HCT116 (cell line): ENCODE measurements at regions not wholly inside any gene's neighbourhood (a gene's known extent, or its start where the extent isn't known, plus 50 kb on each side); places are given as distances from the start of the nearest gene placed in this dataset.

Experiments
- ATAC-seq: fragments of 200-7000 bp; cut with Tn5 transposase; 2 replicates; pipeline ENCODE4 v1.9.1; 2020; ENCODE audit warnings: mild to moderate bottlenecking, moderate library complexity
- BruUV-seq: library from RNA; stranded (reverse); fragments of 400-500 nt; replicated peaks from 2 replicates; lab custom pipeline; 2021; lab: Mats Ljungman, UMichigan
- CTCF ChIA-PET: fragments of 300-600 bp; sonication (Branson Sonifier 250); formaldehyde crosslinking; loops from one replicate; lab custom pipeline; 2021; ENCODE audit warnings: antibody characterized with exemption; lab: Charles Lee
- POLR2A ChIA-PET: fragments of 300-600, 350-600 bp; sonication (Branson Sonifier 250); formaldehyde crosslinking; loops from one replicate; lab custom pipeline; 2021; ENCODE audit warnings: antibody characterized with exemption; lab: Charles Lee
- RAD21 ChIA-PET, 2 experiments: fragments of 300-600 bp; sonication (Branson Sonifier 250); formaldehyde crosslinking; loops; one replicate each; lab custom pipeline; 2023; ENCODE audit warnings: low total read pairs in 2 of 2; ENCODE audit not compliant: uncharacterized antibody in 2 of 2, unreplicated experiment in 2 of 2, low non-redundant PET in 1 of 2; lab: Charles Lee
- DNase-seq: peaks from one replicate; pipeline ENCODE4 v3.0.0-alpha.2; 2010; ENCODE audit warnings: low read depth, low spot score
- H2AFZ ChIP-seq: fragments of 200-600 bp; shearing (Covaris generic), sonication (generic); 2 replicates; pipeline ENCODE4 v1.6.1; 2017; ENCODE audit warnings: low read depth, mixed run types, mixed read lengths, antibody characterized with exemption, low read length; ENCODE audit not compliant: poor library complexity, severe bottlenecking
- H3K27ac ChIP-seq: 2 replicates; pipeline ENCODE4 v1.5.1; 2012; ENCODE audit warnings: low read depth, low read length
- H3K27me3 ChIP-seq: fragments of 200-600 bp; sonication (generic); 2 replicates; pipeline ENCODE4 v1.6.1; 2016; ENCODE audit warnings: mixed run types, low read length, mixed read lengths; ENCODE audit not compliant: insufficient read depth
- H3K36me3 ChIP-seq, 2 experiments: fragments of 200-500 bp in 1 of 2; fragments of 200-600 bp in 1 of 2; sonication (Bioruptor generic) in 1 of 2; sonication (generic) in 1 of 2; 2 replicates each; pipeline versions ENCODE4 v1.5.1 to v1.6.1; 2014 to 2016; ENCODE audit warnings: low read length in 2 of 2, inconsistent platforms in 1 of 2, mixed read lengths in 1 of 2, mixed run types in 1 of 2; ENCODE audit not compliant: insufficient read depth in 2 of 2, control insufficient read depth in 1 of 2
- H3K4me1 ChIP-seq, 2 experiments: fragments of 200-600 bp in 1 of 2; sonication (generic) in 1 of 2; 2 replicates each; pipeline versions ENCODE4 v1.5.1 to v1.6.1; 2012 to 2017; ENCODE audit warnings: low read length in 2 of 2, inconsistent platforms in 1 of 2, mild to moderate bottlenecking in 1 of 2, mixed read lengths in 1 of 2, mixed run types in 1 of 2, moderate library complexity in 1 of 2; ENCODE audit not compliant: insufficient read depth in 2 of 2, control insufficient read depth in 1 of 2
- H3K4me2 ChIP-seq: fragments of 200-600 bp; sonication (generic); 2 replicates; pipeline ENCODE4 v1.6.1; 2017; ENCODE audit warnings: mixed run types, low read length, mixed read lengths
- H3K4me3 ChIP-seq, 2 experiments: fragments of 200-600 bp in 1 of 2; sonication (generic) in 1 of 2; replicated peaks in 1 of 2; 2 replicates each; pipeline ENCODE4 v1.5.1; 2011 to 2016; ENCODE audit warnings: low read length in 2 of 2, control low read depth in 1 of 2, low read depth in 1 of 2, mild to moderate bottlenecking in 1 of 2, mixed read lengths in 1 of 2, mixed run types in 1 of 2
- H3K79me2 ChIP-seq: fragments of 200-600 bp; sonication (generic); 2 replicates; pipeline ENCODE4 v1.6.1; 2017; ENCODE audit warnings: mild to moderate bottlenecking, mixed run types, low read length, moderate library complexity, mixed read lengths; ENCODE audit not compliant: insufficient read depth
- H3K9ac ChIP-seq: fragments of 200-600 bp; sonication (generic); 2 replicates; pipeline ENCODE4 v1.6.1; 2016; ENCODE audit warnings: low read length, mixed read lengths
- H3K9me2 ChIP-seq: fragments of 200-600 bp; sonication (generic), shearing (Covaris generic); 2 replicates; pipeline ENCODE4 v1.6.1; 2017; ENCODE audit warnings: mixed run types, mild to moderate bottlenecking, moderate library complexity; ENCODE audit not compliant: insufficient read depth
- H3K9me3 ChIP-seq, 2 experiments: fragments of 200-500 bp in 1 of 2; fragments of 200-600 bp in 1 of 2; sonication (Bioruptor generic) in 1 of 2; sonication (generic) in 1 of 2; 2 replicates each; pipeline ENCODE4 v1.6.1; 2014 to 2017; ENCODE audit warnings: low read length in 2 of 2, mixed read lengths in 2 of 2, inconsistent platforms in 1 of 2, low read depth in 1 of 2, mild to moderate bottlenecking in 1 of 2, mixed run types in 1 of 2, moderate library complexity in 1 of 2; ENCODE audit not compliant: control insufficient read depth in 1 of 2, insufficient read depth in 1 of 2
- H4K20me1 ChIP-seq: fragments of 200-600 bp; sonication (generic), shearing (Covaris generic); 2 replicates; pipeline ENCODE4 v1.6.1; 2017; ENCODE audit warnings: mixed run types, mild to moderate bottlenecking, moderate library complexity; ENCODE audit not compliant: insufficient read depth
- ATF3 ChIP-seq: IDR thresholded peaks from 2 replicates; pipeline ENCODE4 v1.6.1; 2012
- EGR1 ChIP-seq: IDR thresholded peaks from 2 replicates; pipeline ENCODE4 v1.6.1; 2012; ENCODE audit warnings: low read depth
- POLR2AphosphoS5 ChIP-seq: IDR thresholded peaks from 2 replicates; pipeline ENCODE4 v1.6.1; 2011; ENCODE audit warnings: mild to moderate bottlenecking, low read depth, low read length, moderate library complexity
- SIN3A ChIP-seq: IDR thresholded peaks from 2 replicates; pipeline ENCODE4 v1.6.1; 2012; ENCODE audit warnings: low read depth
- SRF ChIP-seq: IDR thresholded peaks from 2 replicates; pipeline ENCODE4 v1.6.1; 2012; ENCODE audit warnings: low read depth
- YY1 ChIP-seq: IDR thresholded peaks from 2 replicates; pipeline ENCODE4 v1.6.1; 2011; ENCODE audit warnings: low read length, low read depth, moderate library complexity, mild to moderate bottlenecking; ENCODE audit not compliant: insufficient replicate concordance; ENCODE audit errors: extremely low read depth
- ZFX ChIP-seq: fragments of 450-650 bp; IDR thresholded peaks from 2 replicates; pipeline ENCODE4 v1.6.1; 2017
- intact Hi-C: fragments of 100-400 bp; cut with micrococcal nuclease; formaldehyde crosslinking; loops from 2 replicates; pipeline ENCODE4 v1.10.0; 2022
- TF ChIP-seq, protein P1 (sequence below): IDR thresholded peaks from 2 replicates; pipeline ENCODE4 v1.6.1; 2012; ENCODE audit warnings: low read depth
- TF ChIP-seq, protein P2 (sequence below), 3 experiments: fragments of 200-600 bp in 1 of 3; sonication (generic) in 1 of 3; IDR thresholded peaks in 2 of 3; conservative IDR thresholded peaks in 1 of 3; 2 replicates each; pipeline ENCODE4 v1.5.1; 2012 to 2017; ENCODE audit warnings: low read depth in 2 of 3, low read length in 2 of 3, antibody characterized with exemption in 1 of 3, borderline replicate concordance in 1 of 3, control low read depth in 1 of 3, mild to moderate bottlenecking in 1 of 3, mixed read lengths in 1 of 3, mixed run types in 1 of 3, moderate library complexity in 1 of 3; ENCODE audit not compliant: insufficient read depth in 1 of 3

DNA sequence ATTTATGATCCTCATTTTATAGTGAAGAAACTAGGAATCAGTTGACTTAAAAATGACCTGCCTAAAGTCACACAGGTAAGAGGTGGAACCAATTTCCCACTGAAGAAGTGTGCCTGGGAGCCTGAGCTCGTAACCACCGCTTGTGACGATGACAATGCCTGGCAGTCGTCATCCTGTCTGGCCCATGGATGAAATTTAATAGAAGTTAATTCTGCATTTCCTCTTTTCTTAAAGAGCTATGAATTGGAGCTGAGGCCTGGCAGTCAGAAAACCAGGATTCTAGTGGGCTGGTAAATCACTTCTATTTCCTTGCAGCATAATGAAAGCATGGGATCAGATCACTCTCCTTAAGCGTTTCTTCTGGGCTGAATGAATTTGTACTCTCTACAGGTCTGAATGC lies 200.0 kb upstream of the SGK1 start:
- no peaks in the 10 kb centered on the region for H4K20me1 ChIP-seq
- no peaks in the 10 kb centered on the region for H3K9me3 ChIP-seq
- H3K79me2 ChIP-seq, result no peaks in the 10 kb centered on the region
- H2AFZ ChIP-seq, result no peak overlapping the region
- intact Hi-C loops, result no loop called here
- DNase-seq (no peak), ATAC-seq (no peak)
- no peak for TF ChIP-seq ATF3
- no peak for TF ChIP-seq ZFX
- TF ChIP-seq POLR2AphosphoS5, result no peak
- TF ChIP-seq, protein P1, sequence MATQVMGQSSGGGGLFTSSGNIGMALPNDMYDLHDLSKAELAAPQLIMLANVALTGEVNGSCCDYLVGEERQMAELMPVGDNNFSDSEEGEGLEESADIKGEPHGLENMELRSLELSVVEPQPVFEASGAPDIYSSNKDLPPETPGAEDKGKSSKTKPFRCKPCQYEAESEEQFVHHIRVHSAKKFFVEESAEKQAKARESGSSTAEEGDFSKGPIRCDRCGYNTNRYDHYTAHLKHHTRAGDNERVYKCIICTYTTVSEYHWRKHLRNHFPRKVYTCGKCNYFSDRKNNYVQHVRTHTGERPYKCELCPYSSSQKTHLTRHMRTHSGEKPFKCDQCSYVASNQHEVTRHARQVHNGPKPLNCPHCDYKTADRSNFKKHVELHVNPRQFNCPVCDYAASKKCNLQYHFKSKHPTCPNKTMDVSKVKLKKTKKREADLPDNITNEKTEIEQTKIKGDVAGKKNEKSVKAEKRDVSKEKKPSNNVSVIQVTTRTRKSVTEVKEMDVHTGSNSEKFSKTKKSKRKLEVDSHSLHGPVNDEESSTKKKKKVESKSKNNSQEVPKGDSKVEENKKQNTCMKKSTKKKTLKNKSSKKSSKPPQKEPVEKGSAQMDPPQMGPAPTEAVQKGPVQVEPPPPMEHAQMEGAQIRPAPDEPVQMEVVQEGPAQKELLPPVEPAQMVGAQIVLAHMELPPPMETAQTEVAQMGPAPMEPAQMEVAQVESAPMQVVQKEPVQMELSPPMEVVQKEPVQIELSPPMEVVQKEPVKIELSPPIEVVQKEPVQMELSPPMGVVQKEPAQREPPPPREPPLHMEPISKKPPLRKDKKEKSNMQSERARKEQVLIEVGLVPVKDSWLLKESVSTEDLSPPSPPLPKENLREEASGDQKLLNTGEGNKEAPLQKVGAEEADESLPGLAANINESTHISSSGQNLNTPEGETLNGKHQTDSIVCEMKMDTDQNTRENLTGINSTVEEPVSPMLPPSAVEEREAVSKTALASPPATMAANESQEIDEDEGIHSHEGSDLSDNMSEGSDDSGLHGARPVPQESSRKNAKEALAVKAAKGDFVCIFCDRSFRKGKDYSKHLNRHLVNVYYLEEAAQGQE, result no peak
- TF ChIP-seq, protein P2, sequence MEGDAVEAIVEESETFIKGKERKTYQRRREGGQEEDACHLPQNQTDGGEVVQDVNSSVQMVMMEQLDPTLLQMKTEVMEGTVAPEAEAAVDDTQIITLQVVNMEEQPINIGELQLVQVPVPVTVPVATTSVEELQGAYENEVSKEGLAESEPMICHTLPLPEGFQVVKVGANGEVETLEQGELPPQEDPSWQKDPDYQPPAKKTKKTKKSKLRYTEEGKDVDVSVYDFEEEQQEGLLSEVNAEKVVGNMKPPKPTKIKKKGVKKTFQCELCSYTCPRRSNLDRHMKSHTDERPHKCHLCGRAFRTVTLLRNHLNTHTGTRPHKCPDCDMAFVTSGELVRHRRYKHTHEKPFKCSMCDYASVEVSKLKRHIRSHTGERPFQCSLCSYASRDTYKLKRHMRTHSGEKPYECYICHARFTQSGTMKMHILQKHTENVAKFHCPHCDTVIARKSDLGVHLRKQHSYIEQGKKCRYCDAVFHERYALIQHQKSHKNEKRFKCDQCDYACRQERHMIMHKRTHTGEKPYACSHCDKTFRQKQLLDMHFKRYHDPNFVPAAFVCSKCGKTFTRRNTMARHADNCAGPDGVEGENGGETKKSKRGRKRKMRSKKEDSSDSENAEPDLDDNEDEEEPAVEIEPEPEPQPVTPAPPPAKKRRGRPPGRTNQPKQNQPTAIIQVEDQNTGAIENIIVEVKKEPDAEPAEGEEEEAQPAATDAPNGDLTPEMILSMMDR (IDR thresholded peaks at IDR 0.05 in 2 of 3, conservative IDR thresholded peaks at IDR 0.05 in 1 of 3; ENCODE audit: borderline replicate concordance in 1 of 3, insufficient read depth in 1 of 3, low read depth in 2 of 3, low read length in 2 of 3), result no peak
- no peak for TF ChIP-seq YY1
- TF ChIP-seq SRF, result no peak
- no peak for TF ChIP-seq SIN3A
- no peak for TF ChIP-seq EGR1
- H3K9me2 ChIP-seq, result no peaks in the 10 kb centered on the region
- H3K9ac ChIP-seq, result no peak overlapping the region
- POLR2A ChIA-PET, result no interaction called here
- CTCF ChIA-PET, result no interaction called here
- H3K4me2 ChIP-seq, result no peak overlapping the region
- H3K36me3 ChIP-seq, result no peaks in the 10 kb centered on the region
- BruUV-seq, result no TSS peak
- peaks cover 4 to 21% of the 10 kb centered on the region in 2 experiments; a peak in 3 of 4 replicates for H3K4me1 ChIP-seq
- RAD21 ChIA-PET, result no interaction called here
- no peak overlapping the region for H3K27ac ChIP-seq
- H3K4me3 ChIP-seq, result no peak overlapping the region
- no peaks in the 10 kb centered on the region for H3K27me3 ChIP-seq
